H1 (cell line): ENCODE measurements at regions not wholly inside any gene's neighbourhood (a gene's known extent, or its start where the extent isn't known, plus 50 kb on each side); places are given as distances from the start of the nearest gene placed in this dataset.

Experiments used
- CTCF ChIA-PET: fragments of 300-600 bp; sonication (Branson Sonifier 250); formaldehyde crosslinking; loops from one replicate; lab custom pipeline; 2021; ENCODE audit not compliant: partially characterized antibody; lab: Charles Lee
- POLR2A ChIA-PET: fragments of 300-600 bp; sonication (Branson Sonifier 250); formaldehyde crosslinking; loops from one replicate; lab custom pipeline; 2021; ENCODE audit warnings: inconsistent platforms; ENCODE audit not compliant: partially characterized antibody; lab: Charles Lee
- DNase-seq, 2 experiments: peaks; one replicate each; pipeline versions ENCODE4 v3.0.0 to v3.0.0-alpha.2; 2010 to 2022; ENCODE audit warnings: low spot score in 2 of 2, low read depth in 1 of 2, mixed read lengths in 1 of 2
- FAIRE-seq: peaks from 2 replicates; lab custom pipeline; 2011; peaks lifted over from hg19 to GRCh38; lab: Jason Lieb, UNC
- H2AFZ ChIP-seq: 2 replicates; pipeline ENCODE4 v1.8.1; 2012; ENCODE audit warnings: low read length, inconsistent platforms
- H2AK5ac ChIP-seq: 2 replicates; pipeline ENCODE4 v1.6.1; 2013; ENCODE audit warnings: low read depth, low read length
- H2BK120ac ChIP-seq: replicated peaks from 2 replicates; pipeline ENCODE3; 2013; ENCODE audit warnings: low read depth, low read length, inconsistent platforms
- H2BK12ac ChIP-seq: 2 replicates; pipeline ENCODE4 v1.6.1; 2013; ENCODE audit warnings: low read depth, low read length
- H2BK15ac ChIP-seq: 2 replicates; pipeline ENCODE4 v1.6.1; 2013; ENCODE audit warnings: low read length
- H2BK20ac ChIP-seq: 2 replicates; pipeline ENCODE4 v1.6.1; 2013; ENCODE audit warnings: low read length
- H2BK5ac ChIP-seq: 2 replicates; pipeline ENCODE4 v1.6.1; 2013; ENCODE audit warnings: low read depth, low read length
- H3K14ac ChIP-seq: 2 replicates; pipeline ENCODE4 v1.6.1; 2013; ENCODE audit warnings: inconsistent platforms; ENCODE audit not compliant: insufficient read length
- H3K18ac ChIP-seq: 2 replicates; pipeline ENCODE4 v1.6.1; 2013; ENCODE audit warnings: low read length; ENCODE audit errors: extremely low read depth
- H3K23ac ChIP-seq: 2 replicates; pipeline ENCODE4 v1.6.1; 2013; ENCODE audit warnings: inconsistent platforms; ENCODE audit not compliant: insufficient read length
- H3K23me2 ChIP-seq: 2 replicates; pipeline ENCODE4 v1.6.1; 2013; ENCODE audit warnings: low read depth, low read length
- H3K27ac ChIP-seq: 2 replicates; pipeline ENCODE4 v1.6.1; 2011; ENCODE audit warnings: low read depth, low read length, inconsistent platforms
- H3K27me3 ChIP-seq, 4 experiments: replicated peaks in 1 of 4; 1 replicate in 1 of 4; 2 replicates in 3 of 4; pipeline versions ENCODE4 v1.6.1 to v1.8.1; 2011 to 2013; ENCODE audit warnings: low read length in 3 of 4, mild to moderate bottlenecking in 3 of 4, inconsistent platforms in 2 of 4, mixed read lengths in 2 of 4, moderate library complexity in 1 of 4; ENCODE audit not compliant: control insufficient read depth in 3 of 4, insufficient read depth in 3 of 4; ENCODE audit errors: extremely low read depth in 1 of 4
- H3K36me3 ChIP-seq, 4 experiments: 2 replicates each; pipeline versions ENCODE4 v1.6.1 to v1.8.1; 2011 to 2013; ENCODE audit warnings: mild to moderate bottlenecking in 4 of 4, low read length in 3 of 4, moderate library complexity in 2 of 4, control low read depth in 1 of 4, inconsistent platforms in 1 of 4; ENCODE audit not compliant: insufficient read depth in 4 of 4, control insufficient read depth in 2 of 4
- H3K4ac ChIP-seq: replicated peaks from 2 replicates; pipeline ENCODE3; 2013; ENCODE audit warnings: low read length, low read depth, mixed read lengths, inconsistent platforms; ENCODE audit not compliant: insufficient read length
- H3K4me1 ChIP-seq, 4 experiments: replicated peaks in 1 of 4; 1 replicate in 1 of 4; 2 replicates in 3 of 4; pipeline versions ENCODE4 v1.6.1 to v1.8.1; 2011 to 2013; ENCODE audit warnings: low read length in 3 of 4, inconsistent platforms in 2 of 4, mixed read lengths in 1 of 4; ENCODE audit not compliant: insufficient read depth in 4 of 4, control insufficient read depth in 3 of 4
- H3K4me2 ChIP-seq, 2 experiments: 2 replicates each; pipeline versions ENCODE4 v1.6.1 to v1.8.1; 2011 to 2013; ENCODE audit warnings: low read depth in 2 of 2, low read length in 2 of 2, control low read depth in 1 of 2, inconsistent platforms in 1 of 2, mild to moderate bottlenecking in 1 of 2; ENCODE audit not compliant: insufficient read depth in 1 of 2
- H3K4me3 ChIP-seq, 4 experiments: fragments of 200-600, 300-600 bp in 1 of 4; sonication (generic), shearing (Covaris generic), sonication (Bioruptor Twin) in 1 of 4; 2 replicates each; pipeline versions ENCODE4 v1.5.1 to v1.8.1; 2011 to 2016; ENCODE audit warnings: low read length in 4 of 4, low read depth in 3 of 4, control low read depth in 2 of 4, inconsistent platforms in 2 of 4, mild to moderate bottlenecking in 2 of 4, mixed read lengths in 1 of 4, moderate library complexity in 1 of 4; ENCODE audit not compliant: insufficient read depth in 2 of 4; ENCODE audit errors: extremely low read depth in 1 of 4
- H3K56ac ChIP-seq: replicated peaks from 2 replicates; pipeline ENCODE3; 2013; ENCODE audit warnings: low read depth, mild to moderate bottlenecking, mixed read lengths, low read length, inconsistent platforms; ENCODE audit not compliant: insufficient read length
- H3K79me1 ChIP-seq: 2 replicates; pipeline ENCODE4 v1.6.1; 2013; ENCODE audit warnings: low read depth, low read length, control low read depth
- H3K79me2 ChIP-seq, 2 experiments: 2 replicates each; pipeline versions ENCODE4 v1.6.1 to v1.8.1; 2012 to 2013; ENCODE audit warnings: low read length in 2 of 2, mild to moderate bottlenecking in 2 of 2, inconsistent platforms in 1 of 2; ENCODE audit not compliant: insufficient read depth in 2 of 2, control insufficient read depth in 1 of 2
- H3K9ac ChIP-seq, 4 experiments: replicated peaks in 1 of 4; 1 replicate in 1 of 4; 2 replicates in 3 of 4; pipeline versions ENCODE4 v1.6.1 to v1.8.1; 2011 to 2013; ENCODE audit warnings: low read depth in 3 of 4, low read length in 3 of 4, control low read depth in 2 of 4, mild to moderate bottlenecking in 2 of 4, moderate library complexity in 2 of 4, inconsistent platforms in 1 of 4; ENCODE audit errors: extremely low read depth in 1 of 4
- H3K9me3 ChIP-seq, 2 experiments: 2 replicates each; pipeline versions ENCODE4 v1.6.1 to v1.8.1; 2012 to 2013; ENCODE audit warnings: mild to moderate bottlenecking in 2 of 2, moderate library complexity in 2 of 2, control low read depth in 1 of 2, inconsistent platforms in 1 of 2, low read depth in 1 of 2, low read length in 1 of 2, mixed read lengths in 1 of 2; ENCODE audit not compliant: insufficient read depth in 2 of 2
- H4K20me1 ChIP-seq, 2 experiments: replicated peaks in 1 of 2; 2 replicates each; pipeline versions ENCODE3 to v1.8.1; 2011 to 2013; ENCODE audit warnings: inconsistent platforms in 2 of 2, low read length in 2 of 2, mild to moderate bottlenecking in 1 of 2; ENCODE audit not compliant: insufficient read depth in 2 of 2, control insufficient read depth in 1 of 2
- H4K5ac ChIP-seq: 2 replicates; pipeline ENCODE4 v1.6.1; 2013; ENCODE audit warnings: low read length, low read depth, mixed read lengths, inconsistent platforms; ENCODE audit not compliant: insufficient read length
- H4K8ac ChIP-seq: 2 replicates; pipeline ENCODE4 v1.8.0; 2013; ENCODE audit warnings: mild to moderate bottlenecking, moderate library complexity, low read length, inconsistent platforms; ENCODE audit not compliant: insufficient read depth; ENCODE audit errors: extremely low read depth
- H4K91ac ChIP-seq: replicated peaks from 2 replicates; pipeline ENCODE3; 2013; ENCODE audit warnings: low read length, mixed read lengths, inconsistent platforms; ENCODE audit not compliant: insufficient read length
- ATF2 ChIP-seq: IDR thresholded peaks from 2 replicates; pipeline ENCODE4 v1.6.1; 2012; ENCODE audit warnings: low read length, inconsistent platforms
- BRCA1 ChIP-seq: IDR thresholded peaks from 2 replicates; pipeline ENCODE4 v1.6.1; 2012; ENCODE audit warnings: low read depth, low read length, improper control_type of control experiment
- E2F6 ChIP-seq: IDR thresholded peaks from 2 replicates; pipeline ENCODE4 v1.6.1; 2012; ENCODE audit warnings: inconsistent platforms
- MAX ChIP-seq: IDR thresholded peaks from 2 replicates; pipeline ENCODE4 v1.6.1; 2012; ENCODE audit warnings: inconsistent platforms
- NANOG ChIP-seq: IDR thresholded peaks from 2 replicates; pipeline ENCODE4 v1.6.1; 2011; ENCODE audit warnings: low read length, low read depth, mild to moderate bottlenecking, inconsistent platforms; ENCODE audit not compliant: insufficient read depth, poor library complexity, severe bottlenecking
- PHF8 ChIP-seq: fragments of 200-600 bp; sonication (generic); conservative IDR thresholded peaks from 2 replicates; pipeline ENCODE4 v1.7.1; 2012; ENCODE audit warnings: low read depth, mild to moderate bottlenecking, inconsistent platforms, low read length, moderate library complexity
- RAD21 ChIP-seq, 2 experiments: IDR thresholded peaks in 1 of 2; conservative IDR thresholded peaks in 1 of 2; 2 replicates each; pipeline ENCODE4 v1.6.1; 2011; ENCODE audit warnings: low read depth in 2 of 2, low read length in 2 of 2, improper control_type of control experiment in 1 of 2, inconsistent platforms in 1 of 2, mild to moderate bottlenecking in 1 of 2, moderate library complexity in 1 of 2
- RBBP5 ChIP-seq: IDR thresholded peaks from 2 replicates; pipeline ENCODE4 v1.7.1; 2012; ENCODE audit warnings: low read depth, mild to moderate bottlenecking, inconsistent platforms, low read length, moderate library complexity, borderline replicate concordance
- SAP30 ChIP-seq: fragments of 300-600 bp; sonication (generic); IDR thresholded peaks from 2 replicates; pipeline ENCODE4 v1.7.1; 2012; ENCODE audit warnings: low read length, moderate library complexity, mild to moderate bottlenecking, inconsistent platforms; ENCODE audit not compliant: insufficient read depth, insufficient replicate concordance
- SP1 ChIP-seq: IDR thresholded peaks from 2 replicates; pipeline ENCODE4 v1.6.1; 2011; ENCODE audit warnings: low read depth, low read length
- TCF12 ChIP-seq: IDR thresholded peaks from 2 replicates; pipeline ENCODE4 v1.6.1; 2011; ENCODE audit warnings: low read depth, mild to moderate bottlenecking, low read length
- WGBS, 2 experiments: shearing (Covaris generic) in 1 of 2; methylation state at CpG; one replicate each; pipeline versions ENCODE4 v1.1.6 to v1.1.7; 2013 to 2015; ENCODE audit warnings: low lambda C conversion rate in 2 of 2, mixed read lengths in 2 of 2, inconsistent platforms in 1 of 2, low coverage in 1 of 2, missing lambda C conversion rate in 1 of 2; ENCODE audit not compliant: insufficient replicate concordance in 2 of 2, insufficient coverage in 1 of 2, insufficient read length in 1 of 2; ENCODE audit errors: extremely low coverage in 1 of 2, missing lambda C conversion rate in 1 of 2; 5-methylcytosine and 5-hydroxymethylcytosine counted together

GRCh38 chr5:14090290-14090689, 52.9 kb upstream of the TRIO start:
- Histone ChIP-seq H2BK20ac (no peak overlapping the region), H3K9me3 (peaks cover 0 to 5% of the 10 kb centered on the region in 2 experiments; a peak in 1 of 4 replicates), H3K9ac (no peak overlapping the region), H2BK12ac (no peak overlapping the region), H3K4me3 (no peak overlapping the region), H3K4ac (no peak overlapping the region), H2AK5ac (no peak overlapping the region), H3K4me2 (no peak overlapping the region), H3K23me2 (no peaks in the 10 kb centered on the region), H3K27ac (no peak overlapping the region), H3K14ac (no peak overlapping the region), H3K36me3 (no peaks in the 10 kb centered on the region), H3K56ac (no peak overlapping the region), H3K18ac (no peak overlapping the region), H2BK15ac (no peak overlapping the region), H2AFZ (no peak overlapping the region), H3K4me1 (peaks cover 0 to 4% (median 0%) of the 10 kb centered on the region in 4 experiments; a peak in 1 of 7 replicates), H4K20me1 (no peaks in the 10 kb centered on the region), H2BK120ac (no peak overlapping the region), H2BK5ac (no peak overlapping the region), H3K23ac (no peak overlapping the region), H3K27me3 (no peaks in the 10 kb centered on the region), H4K5ac (no peak overlapping the region), H3K79me1 (no peaks in the 10 kb centered on the region), H3K79me2 (no peaks in the 10 kb centered on the region), H4K8ac (no peak overlapping the region), H4K91ac (no peak overlapping the region)
- FAIRE-seq (no peak), DNase-seq (no peak)
- POLR2A ChIA-PET, result no interaction called here
- CTCF ChIA-PET, result interaction anchor here (0.6 to 0.7 kb wide), 2 partner anchors 10 to 77 kb away, joined by 3 read pairs; no protein-coding TSS in a partner anchor
- 84% methylated on average over 2 of the region's 2 CpGs; no CpG with 5 or more reads in 1 of the 2 experiments for WGBS, 2 experiments
- TF ChIP-seq PHF8 (no peak), E2F6 (no peak), MAX (no peak), SAP30 (no peak), ATF2 (no peak), TCF12 (no peak), SP1 (no peak), RBBP5 (no peak), NANOG (no peak), RAD21 (IDR thresholded peaks at IDR 0.05 in 1 of 2, conservative IDR thresholded peaks at IDR 0.05 in 1 of 2; ENCODE audit: low read depth in 2 of 2, low read length in 2 of 2) (no peak), BRCA1 (no peak)
